K562 (cell line): ENCODE measurements at regions not wholly inside any gene's neighbourhood (a gene's known extent, or its start where the extent isn't known, plus 50 kb on each side); places are given as distances from the start of the nearest gene placed in this dataset.

ENCODE experiments used
- CREB3L1 ChIP-seq: fragments of 450-650 bp; IDR thresholded peaks from 2 replicates; pipeline ENCODE4 v1.6.1; 2014; ENCODE audit warnings: low read depth, mild to moderate bottlenecking, moderate library complexity, borderline replicate concordance
- HINFP ChIP-seq: fragments of 450-650 bp; conservative IDR thresholded peaks from 2 replicates; pipeline ENCODE4 v1.6.1; 2016; ENCODE audit warnings: missing genetic modification characterization, low read depth, mild to moderate bottlenecking, control low read depth, missing compliant biosample characterization
- MXI1 ChIP-seq: IDR thresholded peaks from 2 replicates; pipeline ENCODE4 v1.6.1; 2011; ENCODE audit warnings: low read depth, mild to moderate bottlenecking, improper control_type of control experiment, low read length
- NFE2 ChIP-seq: IDR thresholded peaks from 2 replicates; pipeline ENCODE4 v1.6.1; 2014; ENCODE audit warnings: antibody characterized with exemption, low read depth
- PTTG1 ChIP-seq: fragments of 450-650 bp; IDR thresholded peaks from 2 replicates; pipeline ENCODE4 v1.6.1; 2016; ENCODE audit warnings: low read depth, mild to moderate bottlenecking, missing genetic modification characterization, missing compliant biosample characterization
- SIX5 ChIP-seq, 2 experiments: IDR thresholded peaks; 2 replicates each; pipeline ENCODE4 v1.6.1; 2011; ENCODE audit warnings: low read length in 2 of 2, borderline replicate concordance in 1 of 2, low read depth in 1 of 2, mild to moderate bottlenecking in 1 of 2, moderate library complexity in 1 of 2; ENCODE audit not compliant: insufficient read depth in 1 of 2
- SRSF7 ChIP-seq: fragments of 200-400 bp; formaldehyde crosslinking; optimal IDR thresholded peaks from 2 replicates; pipeline ENCODE3; 2017; ENCODE audit warnings: mild to moderate bottlenecking, low read depth, low read length
- ZNF280A ChIP-seq: fragments of 450-650 bp; IDR thresholded peaks from 2 replicates; pipeline ENCODE4 v1.6.1; 2018; ENCODE audit warnings: mild to moderate bottlenecking, low read depth; ENCODE audit not compliant: partially characterized antibody
- ZNF445 ChIP-seq: fragments of 250-450 bp; sonication (Bioruptor Pico); IDR thresholded peaks from 2 replicates; pipeline ENCODE4 v1.4.0; 2020; ENCODE audit warnings: low read depth, mild to moderate bottlenecking, moderate library complexity

GRCh38 chrX:88101968-88102367 lies 584.4 kb downstream of the KLHL4 start (continued):
- TF ChIP-seq SIX5 (IDR thresholded peaks at IDR 0.05; ENCODE audit: borderline replicate concordance in 1 of 2, insufficient read depth in 1 of 2, low read depth in 1 of 2, low read length in 2 of 2) (no peak), ZNF280A (no peak), ZNF445 (no peak), HINFP (tag) (no peak), SRSF7 (no peak), PTTG1 (tag) (no peak), NFE2 (no peak), CREB3L1 (no peak), MXI1 (no peak)
- TF ChIP-seq, all 486 proteins: peak for 0
